HepG2 (cell line): ENCODE measurements at regions not wholly inside any gene's neighbourhood (a gene's known extent, or its start where the extent isn't known, plus 50 kb on each side); places are given as distances from the start of the nearest gene placed in this dataset.

Experiments used
- CCDC6 ChIP-seq: sonication (generic); formaldehyde crosslinking; IDR thresholded peaks from 2 replicates; pipeline ENCODE4 v1.8.1; 2022; ENCODE audit warnings: mild to moderate bottlenecking, missing genetic modification reagents, moderate library complexity
- CREB1 ChIP-seq, 2 experiments: fragments of 450-650 bp in 1 of 2; IDR thresholded peaks; 2 replicates each; pipeline ENCODE4 v1.6.1; 2016 to 2017; ENCODE audit warnings: control low read depth in 1 of 2, mild to moderate bottlenecking in 1 of 2, missing compliant biosample characterization in 1 of 2, missing genetic modification characterization in 1 of 2
- ERF ChIP-seq: IDR thresholded peaks from 2 replicates; pipeline ENCODE4 v1.6.1; 2018; ENCODE audit warnings: missing biosample characterization, missing genetic modification reagents
- HMG20A ChIP-seq: IDR thresholded peaks from 2 replicates; pipeline ENCODE4 v1.6.1; 2016; ENCODE audit warnings: borderline replicate concordance
- HNRNPL ChIP-seq: fragments of 200-400 bp; formaldehyde crosslinking; IDR thresholded peaks from 2 replicates; pipeline ENCODE4 v1.6.1; 2017; ENCODE audit warnings: mild to moderate bottlenecking, low read depth, low read length
- IKZF1 ChIP-seq: fragments of 450-650 bp; IDR thresholded peaks from 2 replicates; pipeline ENCODE4 v1.7.1; 2016
- LCORL ChIP-seq, 2 experiments: fragments of 450-650 bp in 1 of 2; sonication (generic) in 1 of 2; formaldehyde crosslinking in 1 of 2; IDR thresholded peaks; 2 replicates each; pipeline versions ENCODE4 v1.5.0 to v1.6.1; 2017 to 2020; ENCODE audit warnings: antibody characterized with exemption in 1 of 2, missing genetic modification reagents in 1 of 2
- RXRB ChIP-seq: IDR thresholded peaks from 2 replicates; pipeline ENCODE4 v1.6.1; 2016; ENCODE audit warnings: borderline replicate concordance, missing genetic modification reagents, missing compliant biosample characterization
- SIX1 ChIP-seq: sonication (generic); formaldehyde crosslinking; IDR thresholded peaks from 2 replicates; pipeline ENCODE4 v1.4.0; 2020; ENCODE audit warnings: missing genetic modification reagents, borderline replicate concordance
- SMAD1 ChIP-seq: sonication (generic); formaldehyde crosslinking; IDR thresholded peaks from 2 replicates; pipeline ENCODE4 v1.4.0; 2020; ENCODE audit warnings: missing genetic modification reagents, low read depth, mild to moderate bottlenecking, borderline replicate concordance
- SOX6 ChIP-seq, 2 experiments: fragments of 450-650 bp in 1 of 2; sonication (generic) in 1 of 2; formaldehyde crosslinking in 1 of 2; IDR thresholded peaks; 2 replicates each; pipeline versions ENCODE4 v1.4.0 to v1.6.1; 2017 to 2020; ENCODE audit warnings: antibody characterized with exemption in 1 of 2, mild to moderate bottlenecking in 1 of 2, missing genetic modification reagents in 1 of 2
- TCF12 ChIP-seq, 2 experiments: fragments of 450-650 bp in 1 of 2; sonication (generic) in 1 of 2; formaldehyde crosslinking in 1 of 2; IDR thresholded peaks; 2 replicates each; pipeline versions ENCODE4 v1.6.1 to v1.8.0; 2017 to 2022; ENCODE audit warnings: antibody characterized with exemption in 1 of 2, mild to moderate bottlenecking in 1 of 2, missing genetic modification reagents in 1 of 2, moderate library complexity in 1 of 2
- YEATS4 ChIP-seq: sonication (generic); formaldehyde crosslinking; IDR thresholded peaks from 2 replicates; pipeline ENCODE4 v1.4.0; 2020; ENCODE audit warnings: missing genetic modification reagents, borderline replicate concordance
- ZC3H4 ChIP-seq: sonication (generic); formaldehyde crosslinking; IDR thresholded peaks from 2 replicates; pipeline ENCODE4 v1.4.0; 2020; ENCODE audit warnings: missing genetic modification reagents, borderline replicate concordance
- ZNF331 ChIP-seq: sonication (generic); formaldehyde crosslinking; IDR thresholded peaks from 2 replicates; pipeline ENCODE4 v1.4.0; 2020; ENCODE audit warnings: missing genetic modification reagents
- ZNF484 ChIP-seq: sonication (generic); formaldehyde crosslinking; IDR thresholded peaks from 2 replicates; pipeline ENCODE4 v1.5.1; 2020; ENCODE audit warnings: mild to moderate bottlenecking, low read depth, missing genetic modification reagents, borderline replicate concordance
- ZNF589 ChIP-seq: sonication (generic); formaldehyde crosslinking; conservative IDR thresholded peaks from 2 replicates; pipeline ENCODE4 v1.8.0; 2022; ENCODE audit warnings: mild to moderate bottlenecking, moderate library complexity, missing genetic modification reagents
- TF ChIP-seq, protein P1 (sequence below): sonication (generic); formaldehyde crosslinking; conservative IDR thresholded peaks from 2 replicates; pipeline ENCODE4 v1.4.0; 2020; ENCODE audit warnings: missing genetic modification reagents
- TF ChIP-seq, protein P2 (sequence below): sonication (generic); formaldehyde crosslinking; IDR thresholded peaks from 2 replicates; pipeline ENCODE4; 2020; ENCODE audit warnings: missing genetic modification reagents, mild to moderate bottlenecking, borderline replicate concordance
- TF ChIP-seq, protein P3 (sequence below): sonication (generic); formaldehyde crosslinking; IDR thresholded peaks from 2 replicates; pipeline ENCODE4 v1.8.1; 2022; ENCODE audit warnings: low read depth, mild to moderate bottlenecking, missing genetic modification reagents
- TF ChIP-seq, protein P4 (sequence below): IDR thresholded peaks from 2 replicates; pipeline ENCODE4 v1.6.1; 2016; ENCODE audit warnings: low read depth, borderline replicate concordance

DNA sequence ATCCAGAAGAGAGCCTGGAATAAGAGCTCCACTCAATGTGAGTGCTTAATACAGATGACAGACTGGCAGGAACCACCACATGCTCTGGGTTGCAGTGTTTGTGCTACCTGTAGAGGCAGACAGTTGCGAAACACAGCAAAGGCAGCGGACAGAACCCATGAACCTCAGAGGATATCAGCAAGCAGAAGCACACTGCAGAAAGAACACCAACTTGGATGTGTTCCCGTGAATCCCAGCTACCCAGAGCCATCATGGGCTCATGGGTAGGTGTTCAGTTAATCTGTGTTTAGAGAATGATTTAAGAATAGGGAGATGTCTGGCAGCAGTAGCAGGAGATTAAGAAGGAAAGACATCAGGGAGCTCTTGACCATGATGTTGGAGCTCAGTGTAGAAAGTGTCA lies 133.3 kb upstream of the FOXQ1 start (continued):
- TF ChIP-seq, protein P1, sequence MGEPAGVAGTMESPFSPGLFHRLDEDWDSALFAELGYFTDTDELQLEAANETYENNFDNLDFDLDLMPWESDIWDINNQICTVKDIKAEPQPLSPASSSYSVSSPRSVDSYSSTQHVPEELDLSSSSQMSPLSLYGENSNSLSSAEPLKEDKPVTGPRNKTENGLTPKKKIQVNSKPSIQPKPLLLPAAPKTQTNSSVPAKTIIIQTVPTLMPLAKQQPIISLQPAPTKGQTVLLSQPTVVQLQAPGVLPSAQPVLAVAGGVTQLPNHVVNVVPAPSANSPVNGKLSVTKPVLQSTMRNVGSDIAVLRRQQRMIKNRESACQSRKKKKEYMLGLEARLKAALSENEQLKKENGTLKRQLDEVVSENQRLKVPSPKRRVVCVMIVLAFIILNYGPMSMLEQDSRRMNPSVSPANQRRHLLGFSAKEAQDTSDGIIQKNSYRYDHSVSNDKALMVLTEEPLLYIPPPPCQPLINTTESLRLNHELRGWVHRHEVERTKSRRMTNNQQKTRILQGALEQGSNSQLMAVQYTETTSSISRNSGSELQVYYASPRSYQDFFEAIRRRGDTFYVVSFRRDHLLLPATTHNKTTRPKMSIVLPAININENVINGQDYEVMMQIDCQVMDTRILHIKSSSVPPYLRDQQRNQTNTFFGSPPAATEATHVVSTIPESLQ (CRISPR knock-in tag), result no peak
- TF ChIP-seq HMG20A, result no peak
- no peak for TF ChIP-seq ERF (CRISPR knock-in tag)
- no peak for TF ChIP-seq ZC3H4 (CRISPR knock-in tag)
- no peak for TF ChIP-seq SIX1
- peak; percentile 76 for TF ChIP-seq ZNF331
- TF ChIP-seq CCDC6 (CRISPR knock-in tag), result no peak
- TF ChIP-seq, protein P2, sequence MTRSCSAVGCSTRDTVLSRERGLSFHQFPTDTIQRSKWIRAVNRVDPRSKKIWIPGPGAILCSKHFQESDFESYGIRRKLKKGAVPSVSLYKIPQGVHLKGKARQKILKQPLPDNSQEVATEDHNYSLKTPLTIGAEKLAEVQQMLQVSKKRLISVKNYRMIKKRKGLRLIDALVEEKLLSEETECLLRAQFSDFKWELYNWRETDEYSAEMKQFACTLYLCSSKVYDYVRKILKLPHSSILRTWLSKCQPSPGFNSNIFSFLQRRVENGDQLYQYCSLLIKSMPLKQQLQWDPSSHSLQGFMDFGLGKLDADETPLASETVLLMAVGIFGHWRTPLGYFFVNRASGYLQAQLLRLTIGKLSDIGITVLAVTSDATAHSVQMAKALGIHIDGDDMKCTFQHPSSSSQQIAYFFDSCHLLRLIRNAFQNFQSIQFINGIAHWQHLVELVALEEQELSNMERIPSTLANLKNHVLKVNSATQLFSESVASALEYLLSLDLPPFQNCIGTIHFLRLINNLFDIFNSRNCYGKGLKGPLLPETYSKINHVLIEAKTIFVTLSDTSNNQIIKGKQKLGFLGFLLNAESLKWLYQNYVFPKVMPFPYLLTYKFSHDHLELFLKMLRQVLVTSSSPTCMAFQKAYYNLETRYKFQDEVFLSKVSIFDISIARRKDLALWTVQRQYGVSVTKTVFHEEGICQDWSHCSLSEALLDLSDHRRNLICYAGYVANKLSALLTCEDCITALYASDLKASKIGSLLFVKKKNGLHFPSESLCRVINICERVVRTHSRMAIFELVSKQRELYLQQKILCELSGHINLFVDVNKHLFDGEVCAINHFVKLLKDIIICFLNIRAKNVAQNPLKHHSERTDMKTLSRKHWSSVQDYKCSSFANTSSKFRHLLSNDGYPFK (CRISPR knock-in tag), result no peak
- TF ChIP-seq YEATS4 (CRISPR knock-in tag), result no peak
- no peak for TF ChIP-seq TCF12 (IDR thresholded peaks at IDR 0.05)
- no peak for TF ChIP-seq TCF12 (CRISPR knock-in tag; IDR thresholded peaks at IDR 0.05)
- no peak for TF ChIP-seq HNRNPL
- TF ChIP-seq SMAD1 (CRISPR knock-in tag), result no peak
- peak; percentile 32; the same call in 1 of the 2 replicates for TF ChIP-seq RXRB (CRISPR knock-in tag)
- TF ChIP-seq, protein P3, sequence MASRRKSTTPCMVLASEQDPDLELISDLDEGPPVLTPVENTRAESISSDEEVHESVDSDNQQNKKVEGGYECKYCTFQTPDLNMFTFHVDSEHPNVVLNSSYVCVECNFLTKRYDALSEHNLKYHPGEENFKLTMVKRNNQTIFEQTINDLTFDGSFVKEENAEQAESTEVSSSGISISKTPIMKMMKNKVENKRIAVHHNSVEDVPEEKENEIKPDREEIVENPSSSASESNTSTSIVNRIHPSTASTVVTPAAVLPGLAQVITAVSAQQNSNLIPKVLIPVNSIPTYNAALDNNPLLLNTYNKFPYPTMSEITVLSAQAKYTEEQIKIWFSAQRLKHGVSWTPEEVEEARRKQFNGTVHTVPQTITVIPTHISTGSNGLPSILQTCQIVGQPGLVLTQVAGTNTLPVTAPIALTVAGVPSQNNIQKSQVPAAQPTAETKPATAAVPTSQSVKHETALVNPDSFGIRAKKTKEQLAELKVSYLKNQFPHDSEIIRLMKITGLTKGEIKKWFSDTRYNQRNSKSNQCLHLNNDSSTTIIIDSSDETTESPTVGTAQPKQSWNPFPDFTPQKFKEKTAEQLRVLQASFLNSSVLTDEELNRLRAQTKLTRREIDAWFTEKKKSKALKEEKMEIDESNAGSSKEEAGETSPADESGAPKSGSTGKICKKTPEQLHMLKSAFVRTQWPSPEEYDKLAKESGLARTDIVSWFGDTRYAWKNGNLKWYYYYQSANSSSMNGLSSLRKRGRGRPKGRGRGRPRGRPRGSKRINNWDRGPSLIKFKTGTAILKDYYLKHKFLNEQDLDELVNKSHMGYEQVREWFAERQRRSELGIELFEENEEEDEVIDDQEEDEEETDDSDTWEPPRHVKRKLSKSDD (CRISPR knock-in tag), result no peak
- no peak for TF ChIP-seq ZNF484 (CRISPR knock-in tag)
- no peak for TF ChIP-seq LCORL (IDR thresholded peaks at IDR 0.05)
- TF ChIP-seq LCORL (CRISPR knock-in tag; IDR thresholded peaks at IDR 0.05), result peak; percentile 62; the same call in 1 of the 2 replicates
- no peak for TF ChIP-seq IKZF1
- TF ChIP-seq CREB1 (IDR thresholded peaks at IDR 0.05), result no peak
- TF ChIP-seq CREB1 (CRISPR knock-in tag; IDR thresholded peaks at IDR 0.05), result no peak
- no peak for TF ChIP-seq SOX6 (IDR thresholded peaks at IDR 0.05)
- peak; percentile 49; the same call in 1 of the 2 replicates for TF ChIP-seq SOX6 (CRISPR knock-in tag; IDR thresholded peaks at IDR 0.05)
- no peak for TF ChIP-seq ZNF589 (CRISPR knock-in tag)
- TF ChIP-seq, protein P4, sequence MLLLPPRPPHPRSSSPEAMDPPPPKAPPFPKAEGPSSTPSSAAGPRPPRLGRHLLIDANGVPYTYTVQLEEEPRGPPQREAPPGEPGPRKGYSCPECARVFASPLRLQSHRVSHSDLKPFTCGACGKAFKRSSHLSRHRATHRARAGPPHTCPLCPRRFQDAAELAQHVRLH (CRISPR knock-in tag), result no peak
